ENCODE measurements at regions not wholly inside any gene's neighbourhood (a gene's known extent, or its start where the extent isn't known, plus 50 kb on each side); places are given as distances from the start of the nearest gene placed in this dataset.
A peak's percentile ranks its signal among the peaks of the same experiment; 100 is the strongest.

DNA sequence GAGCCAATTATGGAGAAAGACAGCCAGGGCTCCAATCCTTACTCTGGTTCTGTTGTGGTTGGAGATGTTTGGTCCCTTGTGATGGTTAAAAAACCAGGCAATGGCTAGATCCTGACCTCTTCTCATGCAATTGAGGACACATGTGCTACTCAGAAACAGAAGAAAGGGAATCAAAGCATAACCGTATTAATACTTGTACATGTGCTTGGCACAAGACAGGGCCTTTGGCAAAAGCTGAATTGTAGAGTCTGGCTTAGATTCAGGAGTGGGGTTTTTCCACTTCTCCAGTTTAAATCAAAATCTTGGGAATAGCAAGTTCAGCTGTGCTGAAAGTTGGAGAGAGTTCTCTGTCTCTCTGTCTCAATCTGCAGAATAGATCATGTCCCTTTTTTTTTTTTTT, 80.1 kb upstream of the E2F8 start:
- TF ChIP-seq, protein P1, sequence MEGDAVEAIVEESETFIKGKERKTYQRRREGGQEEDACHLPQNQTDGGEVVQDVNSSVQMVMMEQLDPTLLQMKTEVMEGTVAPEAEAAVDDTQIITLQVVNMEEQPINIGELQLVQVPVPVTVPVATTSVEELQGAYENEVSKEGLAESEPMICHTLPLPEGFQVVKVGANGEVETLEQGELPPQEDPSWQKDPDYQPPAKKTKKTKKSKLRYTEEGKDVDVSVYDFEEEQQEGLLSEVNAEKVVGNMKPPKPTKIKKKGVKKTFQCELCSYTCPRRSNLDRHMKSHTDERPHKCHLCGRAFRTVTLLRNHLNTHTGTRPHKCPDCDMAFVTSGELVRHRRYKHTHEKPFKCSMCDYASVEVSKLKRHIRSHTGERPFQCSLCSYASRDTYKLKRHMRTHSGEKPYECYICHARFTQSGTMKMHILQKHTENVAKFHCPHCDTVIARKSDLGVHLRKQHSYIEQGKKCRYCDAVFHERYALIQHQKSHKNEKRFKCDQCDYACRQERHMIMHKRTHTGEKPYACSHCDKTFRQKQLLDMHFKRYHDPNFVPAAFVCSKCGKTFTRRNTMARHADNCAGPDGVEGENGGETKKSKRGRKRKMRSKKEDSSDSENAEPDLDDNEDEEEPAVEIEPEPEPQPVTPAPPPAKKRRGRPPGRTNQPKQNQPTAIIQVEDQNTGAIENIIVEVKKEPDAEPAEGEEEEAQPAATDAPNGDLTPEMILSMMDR (IDR thresholded peaks at IDR 0.05; ENCODE audit: control extremely low read depth, extremely low read depth) = no peak
- Histone ChIP-seq H3K27ac (ENCODE audit: low read depth in 1 of 2, low read length in 1 of 2) (no peak overlapping the region), H3K4me1 (ENCODE audit: control insufficient read depth in 5 of 5, insufficient read depth in 5 of 5, low read length in 5 of 5) (peaks cover 0 to 22% (median 0%) of the 10 kb centered on the region in 5 donors), H3K9me3 (ENCODE audit: control insufficient read depth in 4 of 4, insufficient read depth in 3 of 4, low read length in 3 of 4) (no peaks in the 10 kb centered on the region), H3K36me3 (ENCODE audit: control insufficient read depth in 4 of 4, insufficient read depth in 4 of 4, low read length in 4 of 4) (no peaks in the 10 kb centered on the region), H3K4me3 (no peak overlapping the region), H3K9ac (ENCODE audit: insufficient read depth in 1 of 2, low read length in 2 of 2) (no peak overlapping the region), H3K27me3 (ENCODE audit: control insufficient read depth in 3 of 3, insufficient read depth in 3 of 3, low read length in 2 of 3) (peaks cover 0 to 52% (median 17%) of the 10 kb centered on the region in 3 donors)
- DNase-seq = peak; percentile 42 to 86 (median 76)
- no peak for ATAC-seq (ENCODE audit: insufficient read depth, low FRiP score)
- WGBS, 2 donors = 38 to 63% methylated on average over 1 of the region's 1 CpG

DNA sequence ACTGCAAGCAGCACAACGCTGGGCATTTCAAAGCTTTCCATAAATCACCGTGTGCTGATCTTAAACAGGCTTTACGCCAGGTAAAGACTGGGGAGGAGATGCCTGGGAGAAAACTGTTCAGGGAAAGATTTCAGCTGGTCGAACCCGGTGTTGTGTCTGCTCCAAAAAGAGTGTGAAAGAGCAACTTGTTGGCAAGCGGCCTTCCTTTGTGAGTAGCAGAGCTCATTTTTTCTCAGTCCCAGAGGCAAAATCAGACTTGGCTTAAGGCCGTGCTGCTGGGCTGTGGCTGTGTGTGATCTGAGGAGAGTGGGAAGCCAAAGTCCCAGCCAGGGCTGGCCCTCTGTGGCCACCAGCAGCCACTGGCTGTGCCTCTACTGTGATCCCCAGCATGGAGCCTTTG, 75.7 kb upstream of the E2F8 start:
- peak; percentile 86 to 95 (median 93) for DNase-seq
- WGBS, 2 donors = 61 to 70% methylated on average over 7 of the region's 7 CpGs
- no peaks in the 10 kb centered on the region for H3K9me3 ChIP-seq (ENCODE audit: control insufficient read depth in 4 of 4, insufficient read depth in 3 of 4, low read length in 3 of 4)
- TF ChIP-seq, protein P1 (IDR thresholded peaks at IDR 0.05; ENCODE audit: control extremely low read depth, extremely low read depth) = no peak
- ATAC-seq (ENCODE audit: insufficient read depth, low FRiP score) = no peak
- H3K27ac ChIP-seq (ENCODE audit: low read depth in 1 of 2, low read length in 1 of 2) = no peak overlapping the region
- no peak overlapping the region for H3K4me3 ChIP-seq
- H3K36me3 ChIP-seq (ENCODE audit: control insufficient read depth in 4 of 4, insufficient read depth in 4 of 4, low read length in 4 of 4) = no peaks in the 10 kb centered on the region
- H3K9ac ChIP-seq (ENCODE audit: insufficient read depth in 1 of 2, low read length in 2 of 2) = no peak overlapping the region
- H3K4me1 ChIP-seq (ENCODE audit: control insufficient read depth in 5 of 5, insufficient read depth in 5 of 5, low read length in 5 of 5) = peaks cover 0 to 21% (median 0%) of the 10 kb centered on the region in 5 donors
- peaks cover 0 to 29% (median 0%) of the 10 kb centered on the region in 3 donors for H3K27me3 ChIP-seq (ENCODE audit: control insufficient read depth in 3 of 3, insufficient read depth in 3 of 3, low read length in 2 of 3)

DNA sequence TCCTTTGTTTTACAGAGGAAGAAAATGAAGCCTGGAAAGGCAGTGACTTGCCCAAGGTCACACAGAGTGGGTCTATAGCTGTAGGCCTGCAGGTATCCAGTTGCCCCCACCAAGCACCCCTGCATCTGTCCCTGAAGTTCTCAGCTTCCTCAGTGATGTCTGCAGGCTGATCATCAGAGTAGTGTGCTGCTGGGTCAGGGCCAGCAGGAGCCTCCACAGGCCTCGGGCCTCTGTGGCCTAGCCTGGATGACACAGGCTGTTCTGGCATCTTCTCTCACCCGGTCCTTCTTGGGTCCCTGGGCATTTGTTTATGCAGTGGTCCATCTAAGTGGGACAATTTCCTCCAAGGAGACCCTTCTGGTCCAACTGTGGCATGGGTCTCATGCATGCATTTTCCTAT, 74.8 kb upstream of the E2F8 start:
- TF ChIP-seq, protein P1 (IDR thresholded peaks at IDR 0.05; ENCODE audit: control extremely low read depth, extremely low read depth) = no peak
- whole genome bisulfite sequencing, 2 donors = 81 to 90% methylated on average over 2 of the region's 2 CpGs
- H3K9ac ChIP-seq (ENCODE audit: insufficient read depth in 1 of 2, low read length in 2 of 2) = no peak overlapping the region
- no peaks in the 10 kb centered on the region for H3K9me3 ChIP-seq (ENCODE audit: control insufficient read depth in 4 of 4, insufficient read depth in 3 of 4, low read length in 3 of 4)
- DNase-seq (peak in 1 of 3 donors; percentile 6), ATAC-seq (ENCODE audit: insufficient read depth, low FRiP score) (no peak)
- peaks cover 0 to 17% (median 0%) of the 10 kb centered on the region in 5 donors for H3K4me1 ChIP-seq (ENCODE audit: control insufficient read depth in 5 of 5, insufficient read depth in 5 of 5, low read length in 5 of 5)
- no peaks in the 10 kb centered on the region for H3K36me3 ChIP-seq (ENCODE audit: control insufficient read depth in 4 of 4, insufficient read depth in 4 of 4, low read length in 4 of 4)
- no peak overlapping the region for H3K27ac ChIP-seq (ENCODE audit: low read depth in 1 of 2, low read length in 1 of 2)
- H3K27me3 ChIP-seq (ENCODE audit: control insufficient read depth in 3 of 3, insufficient read depth in 3 of 3, low read length in 2 of 3) = peaks cover 0 to 26% (median 0%) of the 10 kb centered on the region in 3 donors
- H3K4me3 ChIP-seq = no peak overlapping the region

DNA sequence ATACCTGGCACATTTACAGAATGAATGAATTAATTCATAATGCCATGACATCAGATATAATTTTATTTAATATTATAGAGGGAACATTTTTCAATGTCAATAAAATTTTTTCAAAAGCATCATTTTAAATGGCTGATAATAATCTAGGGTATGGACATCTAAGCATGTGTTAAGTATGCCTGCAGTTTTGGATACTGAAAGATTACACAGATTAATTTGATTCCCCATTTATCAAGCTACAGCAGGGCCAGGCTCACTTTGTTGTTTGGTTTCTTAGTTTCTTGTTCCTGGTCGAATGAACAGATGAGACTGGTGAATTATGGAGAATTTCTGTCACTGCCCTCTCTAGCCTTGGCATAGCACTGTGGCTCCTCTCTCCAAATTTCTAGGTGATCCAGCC, 72.4 kb upstream of the E2F8 start:
- Histone ChIP-seq H3K27ac (ENCODE audit: low read depth in 1 of 2, low read length in 1 of 2) (no peak overlapping the region), H3K4me1 (ENCODE audit: control insufficient read depth in 5 of 5, insufficient read depth in 5 of 5, low read length in 5 of 5) (peaks cover 0 to 17% (median 0%) of the 10 kb centered on the region in 5 donors), H3K9ac (ENCODE audit: insufficient read depth in 1 of 2, low read length in 2 of 2) (no peak overlapping the region), H3K36me3 (ENCODE audit: control insufficient read depth in 4 of 4, insufficient read depth in 4 of 4, low read length in 4 of 4) (no peaks in the 10 kb centered on the region), H3K27me3 (ENCODE audit: control insufficient read depth in 3 of 3, insufficient read depth in 3 of 3, low read length in 2 of 3) (peaks cover 0 to 8% (median 0%) of the 10 kb centered on the region in 3 donors), H3K9me3 (ENCODE audit: control insufficient read depth in 4 of 4, insufficient read depth in 3 of 4, low read length in 3 of 4) (no peaks in the 10 kb centered on the region), H3K4me3 (no peak overlapping the region)
- DNase-seq = no peak
- WGBS, 2 donors = 56 to 61% methylated on average over 1 of the region's 1 CpG
- TF ChIP-seq, protein P1 (IDR thresholded peaks at IDR 0.05; ENCODE audit: control extremely low read depth, extremely low read depth) = no peak
- no peak for ATAC-seq (ENCODE audit: insufficient read depth, low FRiP score)

Data from lung (tissue), 11 donors.